Gastroesophageal sphincter (tissue), 3 donors: ENCODE measurements at regions not wholly inside any gene's neighbourhood (a gene's known extent, or its start where the extent isn't known, plus 50 kb on each side); places are given as distances from the start of the nearest gene placed in this dataset.

Experiments used
- EP300 ChIP-seq: sonication (generic); formaldehyde crosslinking; IDR thresholded peaks from one replicate; pipeline ENCODE4 v1.6.1; 2017; ENCODE audit warnings: antibody characterized with exemption, mild to moderate bottlenecking
- POLR2A ChIP-seq, 2 donors: fragments of 450-650 bp; IDR thresholded peaks; one replicate each; pipeline ENCODE4 v1.6.1; 2017; ENCODE audit warnings: antibody characterized with exemption in 2 of 2, mild to moderate bottlenecking in 2 of 2, moderate library complexity in 1 of 2
- POLR2AphosphoS5 ChIP-seq: sonication (generic); formaldehyde crosslinking; IDR thresholded peaks from one replicate; pipeline ENCODE4 v1.6.1; 2017; ENCODE audit warnings: antibody characterized with exemption
- TF ChIP-seq, protein P1 (sequence below), 4 experiments: fragments of 200-600 bp in 2 of 4; fragments of 450-650 bp in 2 of 4; sonication (generic) in 1 of 4; IDR thresholded peaks; one replicate each; pipeline ENCODE4 v1.5.1; 2017 to 2019; ENCODE audit warnings: antibody characterized with exemption in 4 of 4, mild to moderate bottlenecking in 2 of 4, moderate library complexity in 2 of 4

DNA sequence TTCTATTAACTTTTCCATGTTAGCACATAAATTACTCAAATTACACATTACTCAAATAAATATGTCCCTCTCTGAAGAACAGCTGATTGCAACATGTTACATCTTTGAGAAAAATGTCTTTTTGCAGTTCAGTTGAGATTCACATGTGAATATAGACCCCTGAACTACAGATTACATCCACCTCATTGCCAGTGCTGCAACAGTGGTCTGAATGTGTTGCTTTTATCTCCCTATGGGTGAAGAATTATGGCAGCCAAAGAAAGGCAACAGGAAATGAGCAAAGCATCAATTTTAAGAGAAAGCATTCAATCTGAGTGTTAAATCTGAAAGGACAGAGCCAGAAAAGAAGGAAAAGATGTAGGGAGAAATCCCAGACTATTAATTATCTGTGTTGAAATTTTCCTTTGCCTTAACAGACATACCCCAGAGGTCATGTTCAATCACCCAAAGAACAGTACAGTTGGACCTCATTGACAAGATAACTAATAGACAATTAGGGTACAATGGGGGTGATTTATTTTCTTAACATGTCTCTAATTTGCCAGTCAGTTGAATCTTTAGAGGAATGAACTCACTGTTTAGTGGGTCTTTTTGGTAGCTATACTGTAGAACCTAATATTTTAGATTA, 620.2 kb downstream of the CPS1 start:
- TF ChIP-seq, protein P1, sequence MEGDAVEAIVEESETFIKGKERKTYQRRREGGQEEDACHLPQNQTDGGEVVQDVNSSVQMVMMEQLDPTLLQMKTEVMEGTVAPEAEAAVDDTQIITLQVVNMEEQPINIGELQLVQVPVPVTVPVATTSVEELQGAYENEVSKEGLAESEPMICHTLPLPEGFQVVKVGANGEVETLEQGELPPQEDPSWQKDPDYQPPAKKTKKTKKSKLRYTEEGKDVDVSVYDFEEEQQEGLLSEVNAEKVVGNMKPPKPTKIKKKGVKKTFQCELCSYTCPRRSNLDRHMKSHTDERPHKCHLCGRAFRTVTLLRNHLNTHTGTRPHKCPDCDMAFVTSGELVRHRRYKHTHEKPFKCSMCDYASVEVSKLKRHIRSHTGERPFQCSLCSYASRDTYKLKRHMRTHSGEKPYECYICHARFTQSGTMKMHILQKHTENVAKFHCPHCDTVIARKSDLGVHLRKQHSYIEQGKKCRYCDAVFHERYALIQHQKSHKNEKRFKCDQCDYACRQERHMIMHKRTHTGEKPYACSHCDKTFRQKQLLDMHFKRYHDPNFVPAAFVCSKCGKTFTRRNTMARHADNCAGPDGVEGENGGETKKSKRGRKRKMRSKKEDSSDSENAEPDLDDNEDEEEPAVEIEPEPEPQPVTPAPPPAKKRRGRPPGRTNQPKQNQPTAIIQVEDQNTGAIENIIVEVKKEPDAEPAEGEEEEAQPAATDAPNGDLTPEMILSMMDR (IDR thresholded peaks at IDR 0.05), result no peak
- TF ChIP-seq POLR2A (IDR thresholded peaks at IDR 0.05) (no peak), EP300 (no peak), POLR2AphosphoS5 (no peak)
